NB4 (cell line): ENCODE measurements at regions not wholly inside any gene's neighbourhood (a gene's known extent, or its start where the extent isn't known, plus 50 kb on each side); places are given as distances from the start of the nearest gene placed in this dataset.
"Not testable (repeated sequence)": the region's sequence is repeated elsewhere in the genome, so short reads cannot be mapped to it uniquely, and the experiment has no call there.

Experiments
- DNase-seq: peaks from one replicate; pipeline ENCODE4 v3.0.0; 2010; ENCODE audit warnings: low read depth
- H3K4me3 ChIP-seq: one replicate; pipeline ENCODE4 v1.5.1; 2011; ENCODE audit warnings: mild to moderate bottlenecking, low read depth, low read length, moderate library complexity
- CTCF ChIP-seq: IDR thresholded peaks from one replicate; pipeline ENCODE4 v1.5.1; 2012; ENCODE audit warnings: low read depth, low read length
- MAX ChIP-seq: IDR thresholded peaks from 2 replicates; pipeline ENCODE4 v1.6.1; 2011; ENCODE audit warnings: low read depth, low read length
- MYC ChIP-seq: IDR thresholded peaks from 2 replicates; pipeline ENCODE4 v1.6.1; 2011; ENCODE audit warnings: low read depth, low read length
- POLR2A ChIP-seq: IDR thresholded peaks from 2 replicates; pipeline ENCODE4 v1.6.1; 2011; ENCODE audit warnings: mild to moderate bottlenecking; ENCODE audit not compliant: insufficient read length; ENCODE audit errors: extremely low read depth

- TF ChIP-seq POLR2A (no peak), MYC (no peak), MAX (no peak), CTCF (no peak)
- H3K4me3 ChIP-seq = no peak overlapping the region
- no peak for DNase-seq
Observed at GRCh38 chr2:117618607-117619006, 195.9 kb upstream of the DDX18 start.

GRCh38 chr2:117621326-117621725 is 193.2 kb upstream of the DDX18 start:
- DNase-seq = no peak
- H3K4me3 ChIP-seq = no peak overlapping the region
- TF ChIP-seq CTCF = no peak
- TF ChIP-seq MYC = no peak
- no peak for TF ChIP-seq POLR2A
- no peak for TF ChIP-seq MAX

- not testable (repeated sequence) for DNase-seq, H3K4me3 ChIP-seq
Observed at GRCh38 chr2:117623175-117623574, 191.3 kb upstream of the DDX18 start.

GRCh38 chr2:117631152-117631945 is 183.1 kb upstream of the DDX18 start:
- H3K4me3 ChIP-seq = no peak overlapping the region
- TF ChIP-seq CTCF = no peak
- TF ChIP-seq MAX = no peak
- no peak for TF ChIP-seq MYC
- no peak for TF ChIP-seq POLR2A
- no peak for DNase-seq

GRCh38 chr2:117635481-117635880 is 179.0 kb upstream of the DDX18 start:
- no peak overlapping the region for H3K4me3 ChIP-seq
- no peak for DNase-seq
- TF ChIP-seq MAX (no peak), POLR2A (no peak), CTCF (no peak), MYC (no peak)

- H3K4me3 ChIP-seq = no peak overlapping the region
- DNase-seq = no peak
- TF ChIP-seq CTCF = no peak
- no peak for TF ChIP-seq POLR2A
- TF ChIP-seq MYC = no peak
- no peak for TF ChIP-seq MAX
Observed at GRCh38 chr2:117639401-117639800, 175.1 kb upstream of the DDX18 start.
